Gastroesophageal sphincter (tissue), 4 donors: ENCODE measurements at regions not wholly inside any gene's neighbourhood (a gene's known extent, or its start where the extent isn't known, plus 50 kb on each side); places are given as distances from the start of the nearest gene placed in this dataset.

Experiments used
- ATAC-seq: fragments of 150-250 bp; one replicate; pipeline ENCODE4 v1.9.1; 2016; ENCODE audit warnings: mild to moderate bottlenecking, moderate library complexity
- H3K27ac ChIP-seq, 4 donors: fragments of 200-600 bp; sonication (generic) in 3 of 4; 1 replicate in 3 of 4; 2 replicates in 1 of 4; pipeline ENCODE4 v1.5.1; 2016 to 2019
- H3K27me3 ChIP-seq: fragments of 200-600 bp; sonication (generic); one replicate; pipeline ENCODE4 v1.5.1; 2019
- H3K36me3 ChIP-seq, 2 donors: fragments of 200-600 bp; sonication (generic); one replicate each; pipeline ENCODE4 v1.5.1; 2019; ENCODE audit warnings: control low read depth in 1 of 2
- H3K4me1 ChIP-seq, 3 donors: fragments of 200-600 bp; sonication (generic); 1 replicate in 2 of 3; 2 replicates in 1 of 3; pipeline ENCODE4 v1.5.1; 2016 to 2019; ENCODE audit warnings: control low read depth in 2 of 3
- H3K4me3 ChIP-seq, 2 donors: fragments of 200-600 bp; sonication (generic); one replicate each; pipeline ENCODE4 v1.5.1; 2019; ENCODE audit warnings: mild to moderate bottlenecking in 1 of 2, moderate library complexity in 1 of 2
- H3K9me3 ChIP-seq, 3 donors: fragments of 200-600 bp; sonication (generic); one replicate each; pipeline ENCODE4 v1.5.1; 2017 to 2019; ENCODE audit warnings: control low read depth in 2 of 3
- CTCF ChIP-seq, 4 experiments: fragments of 200-600 bp in 2 of 4; fragments of 450-650 bp in 2 of 4; sonication (generic) in 1 of 4; IDR thresholded peaks; one replicate each; pipeline ENCODE4 v1.5.1; 2017 to 2019; ENCODE audit warnings: antibody characterized with exemption in 4 of 4, mild to moderate bottlenecking in 2 of 4, moderate library complexity in 2 of 4
- EP300 ChIP-seq: sonication (generic); formaldehyde crosslinking; IDR thresholded peaks from one replicate; pipeline ENCODE4 v1.6.1; 2017; ENCODE audit warnings: antibody characterized with exemption, mild to moderate bottlenecking
- POLR2A ChIP-seq, 2 donors: fragments of 450-650 bp; IDR thresholded peaks; one replicate each; pipeline ENCODE4 v1.6.1; 2017; ENCODE audit warnings: antibody characterized with exemption in 2 of 2, mild to moderate bottlenecking in 2 of 2, moderate library complexity in 1 of 2
- POLR2AphosphoS5 ChIP-seq: sonication (generic); formaldehyde crosslinking; IDR thresholded peaks from one replicate; pipeline ENCODE4 v1.6.1; 2017; ENCODE audit warnings: antibody characterized with exemption
- WGBS, 2 donors: methylation state at CpG; one replicate each; pipeline ENCODE4 v1.1.5; 2018; ENCODE audit warnings: low coverage in 1 of 2; 5-methylcytosine and 5-hydroxymethylcytosine counted together

- H3K9me3 ChIP-seq, result no peaks in the 10 kb centered on the region
- no peaks in the 10 kb centered on the region for H3K4me1 ChIP-seq
- 67 to 80% methylated on average over 1 to 2 of the region's 3 CpGs for WGBS, 2 donors
- no peak overlapping the region for H3K27ac ChIP-seq
- no peak overlapping the region for H3K4me3 ChIP-seq
- no peaks in the 10 kb centered on the region for H3K27me3 ChIP-seq
- no peak for TF ChIP-seq POLR2AphosphoS5
- no peak for TF ChIP-seq CTCF (IDR thresholded peaks at IDR 0.05)
- no peak for TF ChIP-seq EP300
- no peak for TF ChIP-seq POLR2A (IDR thresholded peaks at IDR 0.05)
- H3K36me3 ChIP-seq, result no peaks in the 10 kb centered on the region
- no peak for ATAC-seq
Measured at GRCh38 chrX:87049567-87049966, 468.0 kb upstream of the KLHL4 start.

- H3K36me3 ChIP-seq, result no peaks in the 10 kb centered on the region
- ATAC-seq, result no peak
- 48 to 53% methylated on average over 2 of the region's 2 CpGs for WGBS, 2 donors
Measured at GRCh38 chrX:87063642-87064041, 454.0 kb upstream of the KLHL4 start.

GRCh38 chrX:87064502-87064901, 453.1 kb upstream of the KLHL4 start:
- ATAC-seq, result no peak
- no peaks in the 10 kb centered on the region for H3K27me3 ChIP-seq
- no peak overlapping the region for H3K4me3 ChIP-seq
- TF ChIP-seq EP300, result no peak
- TF ChIP-seq CTCF (IDR thresholded peaks at IDR 0.05), result no peak
- TF ChIP-seq POLR2A (IDR thresholded peaks at IDR 0.05), result no peak
- TF ChIP-seq POLR2AphosphoS5, result no peak
- no peak overlapping the region for H3K27ac ChIP-seq
- H3K9me3 ChIP-seq, result no peaks in the 10 kb centered on the region
- no peaks in the 10 kb centered on the region for H3K36me3 ChIP-seq
- no peaks in the 10 kb centered on the region for H3K4me1 ChIP-seq

More at GRCh38 chrX:87063642-87064041, 454.0 kb upstream of the KLHL4 start:
- Histone ChIP-seq H3K27me3 (no peaks in the 10 kb centered on the region), H3K9me3 (no peaks in the 10 kb centered on the region), H3K27ac (no peak overlapping the region), H3K4me1 (no peaks in the 10 kb centered on the region), H3K4me3 (no peak overlapping the region)
- TF ChIP-seq POLR2A (IDR thresholded peaks at IDR 0.05) (no peak), POLR2AphosphoS5 (no peak), CTCF (IDR thresholded peaks at IDR 0.05) (no peak), EP300 (no peak)

GRCh38 chrX:87067795-87068369, 449.7 kb upstream of the KLHL4 start:
- Histone ChIP-seq H3K4me1 (no peaks in the 10 kb centered on the region), H3K36me3 (no peaks in the 10 kb centered on the region), H3K4me3 (no peak overlapping the region), H3K27ac (no peak overlapping the region), H3K27me3 (no peaks in the 10 kb centered on the region), H3K9me3 (no peaks in the 10 kb centered on the region)
- ATAC-seq, result no peak
- TF ChIP-seq CTCF (IDR thresholded peaks at IDR 0.05) (no peak), EP300 (no peak), POLR2A (IDR thresholded peaks at IDR 0.05) (no peak), POLR2AphosphoS5 (no peak)

- Histone ChIP-seq H3K27me3 (no peaks in the 10 kb centered on the region), H3K9me3 (no peaks in the 10 kb centered on the region), H3K36me3 (no peaks in the 10 kb centered on the region), H3K27ac (no peak overlapping the region), H3K4me1 (no peaks in the 10 kb centered on the region), H3K4me3 (no peak overlapping the region)
- no peak for ATAC-seq
- WGBS, 2 donors, result 68 to 75% methylated on average over 4 to 5 of the region's 5 CpGs
- no peak for TF ChIP-seq EP300
- no peak for TF ChIP-seq POLR2A (IDR thresholded peaks at IDR 0.05)
Measured at GRCh38 chrX:87078231-87078630, 439.4 kb upstream of the KLHL4 start.
